IPS DF 19.7 (cell line): ENCODE measurements at regions not wholly inside any gene's neighbourhood (a gene's known extent, or its start where the extent isn't known, plus 50 kb on each side); places are given as distances from the start of the nearest gene placed in this dataset.
"Not testable (repeated sequence)": the region's sequence is repeated elsewhere in the genome, so short reads cannot be mapped to it uniquely, and the experiment has no call there.

ENCODE experiments used
- DNase-seq: peaks from one replicate; pipeline ENCODE4 v3.0.0-alpha.2; 2013; ENCODE audit warnings: low read depth, low spot score

GRCh38 chr4:159927781-159928180 is 824.9 kb downstream of the RAPGEF2 start:
- DNase-seq, result no peak

- DNase-seq, result not testable (repeated sequence)
Measured at GRCh38 chr4:159934602-159935001, 831.7 kb downstream of the RAPGEF2 start.

DNA sequence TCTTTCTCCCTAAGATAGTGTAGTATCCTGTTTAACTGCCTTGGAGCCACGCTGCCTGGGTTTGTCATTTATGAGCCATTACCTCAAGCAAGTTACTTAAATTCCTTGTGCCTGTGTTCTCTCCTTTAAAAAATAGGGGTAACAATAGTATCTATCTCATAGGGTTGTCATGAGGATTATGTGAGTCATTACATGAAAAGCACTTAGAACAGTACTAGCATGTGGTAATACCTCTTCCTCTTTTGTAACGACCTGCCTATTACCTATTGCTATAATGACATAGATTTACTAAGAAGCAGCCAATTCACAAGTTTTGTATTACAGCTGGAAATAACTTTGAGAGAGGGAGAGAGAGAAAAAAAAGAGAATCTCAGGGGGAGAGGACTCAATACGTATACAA is 834.7 kb downstream of the RAPGEF2 start:
- DNase-seq, result no peak

GRCh38 chr4:159939681-159940080 is 836.8 kb downstream of the RAPGEF2 start:
- not testable (repeated sequence) for DNase-seq

- DNase-seq, result no peak
Measured at GRCh38 chr4:159941076-159941475, 838.2 kb downstream of the RAPGEF2 start.

- no peak for DNase-seq
Measured at GRCh38 chr4:159944477-159944876, 841.6 kb downstream of the RAPGEF2 start.

DNA sequence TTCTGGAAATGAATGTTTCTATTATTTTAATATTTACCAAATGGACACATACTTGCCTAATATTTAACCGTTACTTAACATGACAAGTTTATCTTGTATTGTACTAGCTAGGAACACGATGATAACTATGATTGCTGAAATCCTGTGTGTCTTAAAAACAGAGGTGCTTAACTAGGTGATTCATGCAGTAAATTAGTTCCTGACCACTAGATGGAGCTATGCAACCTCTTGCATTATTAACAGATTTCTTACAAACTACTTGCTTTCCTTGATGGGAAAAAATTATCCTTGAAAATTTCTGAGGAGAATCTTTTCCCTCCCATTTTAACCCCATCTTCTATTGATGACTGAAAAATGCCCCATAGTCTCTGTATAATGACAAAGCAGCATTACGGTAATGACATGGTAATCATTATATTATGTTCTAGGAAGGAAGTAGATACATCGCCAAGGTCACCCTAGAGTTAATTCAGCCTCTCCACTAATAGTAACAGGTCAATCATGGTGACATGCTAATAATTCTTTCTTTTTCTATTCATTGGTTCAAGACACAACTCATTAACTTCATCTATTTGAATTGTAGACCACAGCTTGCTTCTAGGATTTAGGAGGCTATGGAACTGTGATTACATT is 844.2 kb downstream of the RAPGEF2 start:
- peak; percentile 45 for DNase-seq

DNA sequence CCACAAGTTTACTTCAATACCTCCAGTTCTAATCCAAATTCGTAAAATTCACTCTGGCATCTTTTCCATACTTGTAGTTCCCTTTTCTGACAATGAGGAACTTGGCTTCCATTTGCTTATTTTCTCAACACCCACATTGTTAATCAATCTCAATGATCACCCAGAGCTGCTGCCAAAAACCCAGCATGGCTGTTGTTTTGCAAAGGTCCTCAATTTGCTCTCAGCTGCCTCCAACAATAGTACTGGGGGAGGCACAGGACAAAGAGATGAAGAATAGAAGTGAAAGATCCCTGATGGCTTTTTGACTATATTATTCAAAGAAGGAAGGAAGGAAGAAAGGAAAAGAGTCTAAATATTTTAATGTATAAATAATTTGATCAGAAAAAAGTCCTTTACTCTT is 847.8 kb downstream of the RAPGEF2 start:
- DNase-seq, result peak; percentile 30

DNA sequence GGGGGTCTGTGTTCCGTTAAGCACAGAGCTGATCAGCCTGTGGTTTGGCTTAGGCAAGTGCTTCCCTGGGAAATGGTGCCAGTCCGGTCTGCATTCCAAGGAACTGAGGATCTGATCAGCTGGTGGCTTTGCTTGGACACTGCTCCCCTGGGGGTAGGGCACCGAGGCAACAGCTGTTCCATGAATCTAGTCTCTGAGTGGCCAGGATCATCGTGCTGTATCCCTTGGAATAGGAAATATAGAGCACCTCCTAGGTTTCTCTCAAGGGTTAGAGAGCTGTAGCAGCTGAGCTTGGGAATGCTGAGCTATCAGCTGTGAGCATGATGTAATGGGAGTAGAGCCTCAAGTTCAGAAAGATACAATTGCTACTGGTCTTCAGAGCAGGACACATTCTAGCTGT is 863.9 kb downstream of the RAPGEF2 start:
- no peak for DNase-seq

GRCh38 chr4:159976871-159977482 is 874.1 kb downstream of the RAPGEF2 start:
- DNase-seq, result peak; percentile 3

- DNase-seq, result no peak
Measured at GRCh38 chr4:159977907-159978617, 875.2 kb downstream of the RAPGEF2 start.

DNA sequence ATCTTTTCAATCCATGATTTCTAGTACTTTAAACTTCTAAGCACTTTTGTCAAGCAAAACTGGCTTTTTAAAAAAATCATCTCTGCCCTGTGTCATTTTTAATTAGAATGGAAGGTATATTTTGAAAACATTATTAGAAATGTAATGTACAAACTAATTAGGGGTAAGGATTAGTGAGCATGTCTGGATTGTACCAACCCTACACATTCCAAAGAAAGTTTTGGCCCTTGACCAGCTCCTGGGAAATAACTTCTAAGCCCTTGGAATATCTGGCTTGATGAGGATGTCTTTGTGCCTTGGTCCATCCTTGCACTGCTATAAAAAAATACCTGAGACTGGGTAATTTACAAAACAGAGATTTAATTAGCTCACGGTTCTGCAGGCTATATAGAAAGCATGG is 876.5 kb downstream of the RAPGEF2 start:
- DNase-seq, result no peak

DNA sequence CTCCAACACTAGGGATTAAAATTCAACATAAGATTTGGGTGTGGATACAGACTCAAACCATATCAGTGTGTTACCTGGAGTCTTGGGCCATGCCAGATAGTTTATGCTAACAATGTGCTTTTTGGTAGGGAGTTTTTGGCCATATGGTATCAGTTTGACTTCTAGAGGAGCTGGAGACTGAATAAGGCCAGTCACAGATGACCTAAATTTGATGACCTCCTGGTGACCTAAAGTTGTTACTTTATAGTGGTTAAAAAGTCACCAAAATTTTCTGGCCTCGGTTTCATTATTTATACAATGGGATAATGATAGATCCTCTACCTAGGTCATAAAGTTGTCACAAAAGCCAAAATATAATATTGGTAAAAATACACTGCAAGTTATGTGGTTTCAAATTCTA is 877.1 kb downstream of the RAPGEF2 start:
- DNase-seq, result no peak

DNA sequence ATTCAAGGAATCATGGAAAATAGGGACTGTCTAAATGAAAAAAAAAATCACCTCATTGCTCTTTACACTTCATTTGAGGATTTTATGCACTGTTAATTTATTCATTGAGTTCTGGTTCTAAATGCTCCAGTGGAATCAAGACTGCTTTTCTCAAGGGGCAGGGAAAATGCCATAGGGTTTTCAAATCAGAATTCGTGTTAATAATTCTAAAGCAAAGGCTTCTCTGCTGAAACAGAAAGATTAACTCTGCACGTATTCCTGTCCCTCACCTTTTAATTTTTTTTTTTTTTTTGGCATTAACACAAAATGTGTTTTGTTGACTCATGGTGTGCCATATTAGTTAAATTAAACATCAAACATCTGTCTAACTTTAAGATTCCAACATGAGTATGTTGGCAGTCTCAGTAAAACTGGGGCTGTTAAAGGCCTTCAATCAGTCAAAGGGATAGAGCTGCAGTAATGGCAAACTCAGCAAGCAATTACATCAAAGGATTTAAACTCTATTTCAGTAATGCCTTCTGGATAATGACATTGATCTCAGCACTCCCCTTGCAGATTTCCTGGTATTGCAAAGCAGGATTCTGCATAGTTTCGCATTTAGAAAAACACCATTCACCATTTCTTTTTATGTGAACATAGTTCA is 878.1 kb downstream of the RAPGEF2 start:
- DNase-seq, result no peak

- no peak for DNase-seq
Measured at GRCh38 chr4:159981469-159981856, 878.6 kb downstream of the RAPGEF2 start.

GRCh38 chr4:159983082-159983481 is 880.2 kb downstream of the RAPGEF2 start:
- DNase-seq, result no peak

- DNase-seq, result no peak
Measured at GRCh38 chr4:160009656-160010493, 907.0 kb downstream of the RAPGEF2 start.

- no peak for DNase-seq
Measured at GRCh38 chr4:160019936-160020335, 917.1 kb downstream of the RAPGEF2 start.

DNA sequence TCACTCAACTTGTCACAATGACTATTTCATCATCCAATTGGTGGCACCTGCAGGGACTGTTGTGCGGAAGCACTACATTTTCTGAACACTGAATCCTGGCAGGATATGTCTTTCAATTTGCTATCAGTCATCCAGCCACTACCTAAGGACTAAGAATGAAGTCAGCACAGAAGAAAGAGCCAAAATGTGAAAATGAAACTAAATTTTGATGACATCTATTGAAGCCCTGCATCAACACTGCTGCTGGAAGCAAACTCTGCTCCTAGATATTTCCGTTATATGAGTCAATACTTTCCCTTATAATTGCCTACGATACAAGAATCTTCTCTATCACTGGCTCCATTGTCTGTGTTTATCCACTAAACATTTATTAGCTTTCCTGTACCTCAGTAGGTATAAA is 917.9 kb downstream of the RAPGEF2 start:
- DNase-seq, result no peak

DNA sequence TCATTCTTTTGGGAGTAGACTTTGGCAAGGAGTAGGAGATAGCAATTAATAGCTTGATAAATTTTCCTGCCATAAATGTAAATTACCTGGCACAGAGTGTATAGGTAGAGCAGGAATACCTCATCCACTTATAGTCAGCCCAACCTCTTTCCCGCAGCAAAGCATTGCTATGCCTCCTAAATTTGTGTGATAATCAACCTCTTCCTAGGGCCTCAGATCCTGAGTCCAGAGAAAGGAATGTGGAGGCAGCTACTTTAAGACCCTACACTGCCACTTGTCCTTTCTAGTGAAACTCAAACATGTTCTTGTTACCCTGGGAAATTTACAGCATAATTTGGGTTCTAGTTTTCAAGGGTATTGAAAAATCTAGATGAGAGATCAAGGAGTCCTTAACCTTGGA is 919.0 kb downstream of the RAPGEF2 start:
- no peak for DNase-seq

DNA sequence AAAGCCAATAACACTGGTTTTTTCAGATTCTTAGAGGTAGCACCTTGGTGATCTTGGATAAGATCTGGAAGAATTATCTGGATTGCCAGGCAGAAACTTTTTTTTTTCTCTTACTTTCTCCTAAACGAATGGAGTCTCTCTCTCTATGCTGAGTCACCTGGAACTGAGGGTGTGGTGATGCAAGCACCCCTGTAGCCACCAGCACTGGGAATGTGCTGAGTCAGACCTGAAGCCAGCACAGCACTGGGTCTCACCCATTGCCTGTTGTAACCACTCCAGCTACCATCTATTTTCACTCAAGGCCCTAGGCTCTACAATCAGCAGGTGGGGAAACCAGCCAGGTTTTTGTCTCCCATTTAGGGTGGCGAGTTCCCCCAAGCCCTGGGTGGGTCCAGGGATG is 923.8 kb downstream of the RAPGEF2 start:
- DNase-seq, result peak; percentile 9

DNA sequence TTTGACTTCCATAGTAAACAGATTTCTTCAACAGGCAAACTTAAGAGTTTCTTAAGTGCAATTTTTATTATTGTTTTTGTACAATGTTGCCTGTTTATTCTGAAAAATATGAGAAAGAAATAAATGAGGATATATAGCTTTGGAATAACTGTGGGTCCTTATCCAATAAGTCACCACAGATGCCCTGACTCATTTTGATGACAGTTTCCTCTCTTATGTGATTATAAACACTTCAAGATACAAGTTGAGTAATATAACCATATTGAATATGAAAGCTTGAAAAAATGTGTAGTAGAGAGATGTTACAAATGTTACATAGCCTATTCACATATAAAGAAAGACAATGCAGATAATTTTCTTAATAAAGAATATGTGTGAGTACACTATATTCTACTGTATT is 931.6 kb downstream of the RAPGEF2 start:
- no peak for DNase-seq
